GM23338 (cell line): ENCODE measurements at regions not wholly inside any gene's neighbourhood (a gene's known extent, or its start where the extent isn't known, plus 50 kb on each side); places are given as distances from the start of the nearest gene placed in this dataset.

Source experiments
- ATAC-seq: fragments of 200-7000 bp; cut with Tn5 transposase; 3 replicates; pipeline ENCODE4 v1.9.1; 2020
- DNase-seq: peaks from one replicate; pipeline ENCODE4 v3.0.0-alpha.2; 2015; ENCODE audit warnings: low spot score
- H2AFZ ChIP-seq: fragments of 200-600 bp; sonication (generic); 2 replicates; pipeline ENCODE4 v1.8.0; 2016; ENCODE audit warnings: antibody characterized with exemption, mild to moderate bottlenecking, moderate library complexity
- H3F3A ChIP-seq: fragments of 200-600 bp; sonication (generic); replicated peaks from 2 replicates; pipeline ENCODE4 v1.8.0; 2017; ENCODE audit warnings: antibody characterized with exemption, mixed run types, low read depth
- H3K27ac ChIP-seq: fragments of 200-600 bp; sonication (generic); 2 replicates; pipeline ENCODE4 v1.6.1; 2016; ENCODE audit warnings: low read depth
- H3K27me3 ChIP-seq: fragments of 200-600 bp; sonication (generic); 2 replicates; pipeline ENCODE4 v1.8.0; 2016; ENCODE audit warnings: mild to moderate bottlenecking, mixed run types, moderate library complexity; ENCODE audit not compliant: insufficient read depth
- H3K36me3 ChIP-seq: fragments of 200-600 bp; sonication (generic); 2 replicates; pipeline ENCODE4 v1.8.0; 2016; ENCODE audit warnings: mild to moderate bottlenecking; ENCODE audit not compliant: insufficient read depth
- H3K4me1 ChIP-seq: fragments of 200-600 bp; sonication (generic); 2 replicates; pipeline ENCODE4 v1.8.0; 2016; ENCODE audit warnings: mild to moderate bottlenecking, moderate library complexity; ENCODE audit not compliant: insufficient read depth
- H3K4me2 ChIP-seq: fragments of 200-600 bp; sonication (generic); 2 replicates; pipeline ENCODE4 v1.7.1; 2017; ENCODE audit warnings: mixed run types
- H3K4me3 ChIP-seq: fragments of 200-600 bp; sonication (generic); 2 replicates; pipeline ENCODE4 v1.6.1; 2016; ENCODE audit warnings: mixed run types
- H3K79me2 ChIP-seq: fragments of 200-600 bp; sonication (generic); replicated peaks from 2 replicates; pipeline ENCODE4 v1.8.0; 2017; ENCODE audit warnings: mild to moderate bottlenecking; ENCODE audit not compliant: insufficient read depth
- H3K9me2 ChIP-seq: fragments of 200-600 bp; sonication (generic); 2 replicates; pipeline ENCODE4 v1.8.0; 2017; ENCODE audit not compliant: insufficient read depth
- H4K20me1 ChIP-seq: fragments of 200-600 bp; sonication (generic); replicated peaks from 2 replicates; pipeline ENCODE4 v1.8.0; 2017; ENCODE audit warnings: mild to moderate bottlenecking; ENCODE audit not compliant: insufficient read depth
- H3K27ac Mint-ChIP-seq: 2 replicates; pipeline ENCODE4 v1.8.0; 2020; ENCODE audit warnings: inconsistent platforms, mild to moderate bottlenecking, moderate library complexity, mixed read lengths
- H3K27me3 Mint-ChIP-seq: 3 replicates; pipeline ENCODE4 v1.8.0; 2022; ENCODE audit warnings: low read depth, mild to moderate bottlenecking, moderate library complexity, mixed read lengths, inconsistent platforms; ENCODE audit not compliant: insufficient read depth, poor library complexity
- H3K36me3 Mint-ChIP-seq: 3 replicates; pipeline ENCODE4 v1.8.0; 2021; ENCODE audit warnings: low read depth, mild to moderate bottlenecking, inconsistent platforms, moderate library complexity, mixed read lengths
- H3K4me1 Mint-ChIP-seq: 3 replicates; pipeline ENCODE4 v1.8.0; 2020; ENCODE audit warnings: mild to moderate bottlenecking, inconsistent platforms, mixed read lengths
- H3K4me3 Mint-ChIP-seq: 3 replicates; pipeline ENCODE4 v1.8.0; 2021; ENCODE audit warnings: moderate library complexity, mild to moderate bottlenecking, inconsistent platforms, mixed read lengths
- H3K9me3 Mint-ChIP-seq: 3 replicates; pipeline ENCODE4 v1.8.0; 2020; ENCODE audit warnings: moderate library complexity, mild to moderate bottlenecking, inconsistent platforms, mixed read lengths
- CREB1 ChIP-seq: fragments of 250-450 bp; sonication (Bioruptor Pico); IDR thresholded peaks from 2 replicates; pipeline ENCODE4 v1.5.0; 2020; ENCODE audit warnings: low read depth, mild to moderate bottlenecking, moderate library complexity
- CTCF ChIP-seq, 2 experiments: fragments of 200-600 bp in 1 of 2; sonication (generic) in 1 of 2; conservative IDR thresholded peaks; 2 replicates each; pipeline versions ENCODE4 v1.5.1 to v1.6.1; 2016 to 2017; ENCODE audit warnings: antibody characterized with exemption in 2 of 2, low read depth in 2 of 2, mild to moderate bottlenecking in 2 of 2, moderate library complexity in 1 of 2
- EZH2 ChIP-seq: fragments of 200-600 bp; sonication (generic); IDR thresholded peaks from one replicate; pipeline ENCODE4 v1.8.0; 2017; ENCODE audit warnings: antibody characterized with exemption, mild to moderate bottlenecking, low read depth; ENCODE audit not compliant: unreplicated experiment
- NANOG ChIP-seq: IDR thresholded peaks from 2 replicates; pipeline ENCODE4 v1.6.1; 2016; ENCODE audit warnings: antibody characterized with exemption, borderline replicate concordance
- ZNF114 ChIP-seq: fragments of 250-450 bp; sonication (Bioruptor Pico); IDR thresholded peaks from 2 replicates; pipeline ENCODE4 v1.5.0; 2020; ENCODE audit warnings: mild to moderate bottlenecking, moderate library complexity
- ZNF462 ChIP-seq: fragments of 250-450 bp; sonication (Bioruptor Pico); IDR thresholded peaks from 2 replicates; pipeline ENCODE4 v1.5.0; 2020; ENCODE audit warnings: mild to moderate bottlenecking, moderate library complexity
- TF ChIP-seq, protein P1 (sequence below): IDR thresholded peaks from 2 replicates; pipeline ENCODE4 v1.6.1; 2016; ENCODE audit warnings: antibody characterized with exemption

- TF ChIP-seq ZNF462 (no peak), NANOG (no peak), CTCF (conservative IDR thresholded peaks at IDR 0.05; ENCODE audit: low read depth in 2 of 2) (no peak), ZNF114 (no peak), EZH2 (no peak)
- TF ChIP-seq, protein P1, sequence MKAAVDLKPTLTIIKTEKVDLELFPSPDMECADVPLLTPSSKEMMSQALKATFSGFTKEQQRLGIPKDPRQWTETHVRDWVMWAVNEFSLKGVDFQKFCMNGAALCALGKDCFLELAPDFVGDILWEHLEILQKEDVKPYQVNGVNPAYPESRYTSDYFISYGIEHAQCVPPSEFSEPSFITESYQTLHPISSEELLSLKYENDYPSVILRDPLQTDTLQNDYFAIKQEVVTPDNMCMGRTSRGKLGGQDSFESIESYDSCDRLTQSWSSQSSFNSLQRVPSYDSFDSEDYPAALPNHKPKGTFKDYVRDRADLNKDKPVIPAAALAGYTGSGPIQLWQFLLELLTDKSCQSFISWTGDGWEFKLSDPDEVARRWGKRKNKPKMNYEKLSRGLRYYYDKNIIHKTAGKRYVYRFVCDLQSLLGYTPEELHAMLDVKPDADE, result no peak
Observed at GRCh38 chr10:4215485-4215884, 430.5 kb upstream of the KLF6 start (continued).

DNA sequence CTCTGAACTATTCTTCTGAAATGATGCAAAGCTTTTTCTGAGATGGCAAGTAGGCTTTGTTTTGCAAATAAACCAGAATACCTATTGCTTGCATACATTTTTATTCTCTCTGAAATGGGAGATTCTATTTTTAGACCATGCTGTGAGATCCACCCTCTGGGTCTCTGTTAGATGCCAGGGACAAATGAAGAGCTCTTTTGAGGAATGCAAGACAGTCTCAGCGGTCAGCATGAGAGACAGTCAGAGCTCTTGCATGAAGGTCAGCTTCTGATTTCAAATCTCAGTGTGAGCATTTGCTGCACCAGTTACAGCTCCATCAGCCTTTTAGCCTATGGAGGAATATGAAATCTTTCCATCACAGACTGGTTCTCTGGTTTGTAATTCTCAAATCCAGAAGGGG, 429.9 kb upstream of the KLF6 start:
- H3F3A ChIP-seq, result no peaks in the 10 kb centered on the region
- TF ChIP-seq CREB1 (no peak), ZNF462 (peak; percentile 56; the same call in 1 of the 2 replicates)
- H3K4me3 Mint-ChIP-seq, result no peak overlapping the region
- H3K79me2 ChIP-seq, result no peaks in the 10 kb centered on the region
- peak overlapping the region; percentile 21; the same call in 1 of the 2 replicates for H3K27ac ChIP-seq
- no peak overlapping the region for H3K27ac Mint-ChIP-seq
- H3K4me1 ChIP-seq, result peaks cover 36% of the 10 kb centered on the region
- H3K27me3 Mint-ChIP-seq, result no peaks in the 10 kb centered on the region
- DNase-seq (peak; percentile 28), ATAC-seq (peak; percentile 61)
- H3K4me2 ChIP-seq, result peak overlapping the region; percentile 64
- peaks cover 42% of the 10 kb centered on the region for H3K4me1 Mint-ChIP-seq
- H3K9me2 ChIP-seq, result peaks cover 6% of the 10 kb centered on the region; the same call in 1 of the 2 replicates
- no peaks in the 10 kb centered on the region for H3K27me3 ChIP-seq
- H3K36me3 Mint-ChIP-seq, result no peaks in the 10 kb centered on the region
- no peaks in the 10 kb centered on the region for H4K20me1 ChIP-seq
- 0 out of 2 replicates have a peak overlapping the region, but pooled peaks have one; percentile 19 for H3K4me3 ChIP-seq
- peak overlapping the region; percentile 44; the same call in 1 of the 2 replicates for H2AFZ ChIP-seq
- H3K9me3 Mint-ChIP-seq, result no peaks in the 10 kb centered on the region
- no peaks in the 10 kb centered on the region for H3K36me3 ChIP-seq
